Kidney tubule cell (primary cell): ENCODE measurements at regions not wholly inside any gene's neighbourhood (a gene's known extent, or its start where the extent isn't known, plus 50 kb on each side); places are given as distances from the start of the nearest gene placed in this dataset.

Source experiments
- DNase-seq: peaks from one replicate; pipeline ENCODE4 v3.0.0-alpha.2; 2018; ENCODE audit warnings: low spot score

GRCh38 chr10:10126218-10126617 is 891.5 kb upstream of the CELF2 start:
- no peak for DNase-seq

- DNase-seq = no peak
Measured at GRCh38 chr10:10128387-10128786, 889.3 kb upstream of the CELF2 start.

GRCh38 chr10:10130686-10131085 is 887.0 kb upstream of the CELF2 start:
- DNase-seq = no peak

GRCh38 chr10:10132009-10132408 is 885.7 kb upstream of the CELF2 start:
- no peak for DNase-seq

- no peak for DNase-seq
Measured at GRCh38 chr10:10133281-10133680, 884.4 kb upstream of the CELF2 start.

- no peak for DNase-seq
Measured at GRCh38 chr10:10138685-10139084, 879.0 kb upstream of the CELF2 start.

GRCh38 chr10:10141782-10142382 is 875.8 kb upstream of the CELF2 start:
- DNase-seq = no peak

GRCh38 chr10:10146604-10147003 is 871.1 kb upstream of the CELF2 start:
- DNase-seq = no peak

- no peak for DNase-seq
Measured at GRCh38 chr10:10149899-10150298, 867.8 kb upstream of the CELF2 start.

GRCh38 chr10:10156917-10157600 is 860.6 kb upstream of the CELF2 start:
- DNase-seq = no peak

GRCh38 chr10:10160821-10161312 is 856.8 kb upstream of the CELF2 start:
- no peak for DNase-seq

- no peak for DNase-seq
Measured at GRCh38 chr10:10164848-10165247, 852.8 kb upstream of the CELF2 start.

- DNase-seq = no peak
Measured at GRCh38 chr10:10165415-10165814, 852.3 kb upstream of the CELF2 start.

- no peak for DNase-seq
Measured at GRCh38 chr10:10178476-10178875, 839.2 kb upstream of the CELF2 start.

- DNase-seq = no peak
Measured at GRCh38 chr10:10193848-10194247, 823.8 kb upstream of the CELF2 start.

- DNase-seq = no peak
Measured at GRCh38 chr10:10196701-10197100, 821.0 kb upstream of the CELF2 start.

- DNase-seq = no peak
Measured at GRCh38 chr10:10197423-10197822, 820.2 kb upstream of the CELF2 start.

GRCh38 chr10:10198363-10198762 is 819.3 kb upstream of the CELF2 start:
- DNase-seq = no peak

- no peak for DNase-seq
Measured at GRCh38 chr10:10204415-10204814, 813.3 kb upstream of the CELF2 start.

GRCh38 chr10:10205906-10206305 is 811.8 kb upstream of the CELF2 start:
- DNase-seq = no peak

- no peak for DNase-seq
Measured at GRCh38 chr10:10207538-10207937, 810.1 kb upstream of the CELF2 start.

- no peak for DNase-seq
Measured at GRCh38 chr10:10208196-10208595, 809.5 kb upstream of the CELF2 start.

- DNase-seq = no peak
Measured at GRCh38 chr10:10209167-10209566, 808.5 kb upstream of the CELF2 start.

- DNase-seq = no peak
Measured at GRCh38 chr10:10211409-10211808, 806.3 kb upstream of the CELF2 start.
